ENCODE measurements at regions not wholly inside any gene's neighbourhood (a gene's known extent, or its start where the extent isn't known, plus 50 kb on each side); places are given as distances from the start of the nearest gene placed in this dataset.

DNA sequence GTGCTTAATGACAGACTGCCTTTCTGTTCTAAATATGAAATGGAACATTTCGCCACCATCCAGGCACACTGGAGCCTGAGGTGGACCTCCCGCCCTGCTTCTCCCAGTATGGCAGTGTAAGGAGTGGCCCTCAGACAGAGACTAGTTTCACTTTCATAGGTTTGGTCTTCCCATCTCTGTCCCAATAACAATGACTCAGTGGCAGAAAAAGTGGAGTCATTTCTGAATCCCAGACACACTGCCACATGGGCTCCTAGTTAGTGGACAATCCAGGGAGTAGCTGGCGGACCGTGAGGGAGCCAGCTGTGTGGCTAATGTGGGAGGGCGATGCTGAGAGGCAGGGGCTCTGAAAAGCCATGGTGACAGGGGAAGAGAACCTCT lies 95.6 kb upstream of the TSPAN2 start:
- TF ChIP-seq, protein P1, sequence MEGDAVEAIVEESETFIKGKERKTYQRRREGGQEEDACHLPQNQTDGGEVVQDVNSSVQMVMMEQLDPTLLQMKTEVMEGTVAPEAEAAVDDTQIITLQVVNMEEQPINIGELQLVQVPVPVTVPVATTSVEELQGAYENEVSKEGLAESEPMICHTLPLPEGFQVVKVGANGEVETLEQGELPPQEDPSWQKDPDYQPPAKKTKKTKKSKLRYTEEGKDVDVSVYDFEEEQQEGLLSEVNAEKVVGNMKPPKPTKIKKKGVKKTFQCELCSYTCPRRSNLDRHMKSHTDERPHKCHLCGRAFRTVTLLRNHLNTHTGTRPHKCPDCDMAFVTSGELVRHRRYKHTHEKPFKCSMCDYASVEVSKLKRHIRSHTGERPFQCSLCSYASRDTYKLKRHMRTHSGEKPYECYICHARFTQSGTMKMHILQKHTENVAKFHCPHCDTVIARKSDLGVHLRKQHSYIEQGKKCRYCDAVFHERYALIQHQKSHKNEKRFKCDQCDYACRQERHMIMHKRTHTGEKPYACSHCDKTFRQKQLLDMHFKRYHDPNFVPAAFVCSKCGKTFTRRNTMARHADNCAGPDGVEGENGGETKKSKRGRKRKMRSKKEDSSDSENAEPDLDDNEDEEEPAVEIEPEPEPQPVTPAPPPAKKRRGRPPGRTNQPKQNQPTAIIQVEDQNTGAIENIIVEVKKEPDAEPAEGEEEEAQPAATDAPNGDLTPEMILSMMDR (IDR thresholded peaks at IDR 0.05): no peak
- no peak for TF ChIP-seq POLR2A (IDR thresholded peaks at IDR 0.05)

Data from lower leg skin (tissue), 3 donors.